Caco-2 (cell line): ENCODE measurements at regions not wholly inside any gene's neighbourhood (a gene's known extent, or its start where the extent isn't known, plus 50 kb on each side); places are given as distances from the start of the nearest gene placed in this dataset.

Experiments
- BruUV-seq: library from RNA; stranded (reverse); fragments of 400-500 nt; replicated peaks from 2 replicates; lab custom pipeline; 2021; lab: Mats Ljungman, UMichigan
- CTCF ChIA-PET: fragments of 300-600 bp; sonication (Branson Sonifier 250); formaldehyde crosslinking; loops from one replicate; lab custom pipeline; 2022; ENCODE audit warnings: antibody characterized with exemption; lab: Charles Lee
- POLR2A ChIA-PET: fragments of 300-600 bp; sonication (Branson Sonifier 250); formaldehyde crosslinking; loops from one replicate; lab custom pipeline; 2022; ENCODE audit warnings: antibody characterized with exemption; lab: Charles Lee
- DNase-seq, 2 experiments: peaks; one replicate each; pipeline versions ENCODE4 v3.0.0 to v3.0.0-alpha.2; 2020 to 2022
- H3K27me3 ChIP-seq: replicated peaks from 2 replicates; pipeline ENCODE4 v1.6.0; 2011; ENCODE audit warnings: low read length; ENCODE audit not compliant: control insufficient read depth, insufficient read depth
- H3K36me3 ChIP-seq: 2 replicates; pipeline ENCODE4 v1.5.1; 2011; ENCODE audit warnings: low read length; ENCODE audit not compliant: control insufficient read depth, insufficient read depth
- H3K4me1 ChIP-seq: fragments of 250-450 bp; sonication (Bioruptor Pico); 2 replicates; pipeline ENCODE4 v1.5.1; 2020; ENCODE audit warnings: mild to moderate bottlenecking
- H3K4me3 ChIP-seq: 2 replicates; pipeline ENCODE4 v1.5.1; 2011; ENCODE audit warnings: low read depth, mild to moderate bottlenecking, control low read depth, low read length
- H3K9me3 ChIP-seq: fragments of 250-450 bp; sonication (Bioruptor Pico); 2 replicates; pipeline ENCODE4 v1.5.1; 2020; ENCODE audit warnings: mild to moderate bottlenecking, moderate library complexity
- H3K27ac Mint-ChIP-seq: one replicate; pipeline ENCODE4 v1.8.0; 2022; ENCODE audit warnings: mixed read lengths; ENCODE audit not compliant: unreplicated experiment
- H3K27me3 Mint-ChIP-seq: one replicate; pipeline ENCODE4 v1.8.0; 2022; ENCODE audit warnings: mixed read lengths; ENCODE audit not compliant: insufficient read depth, unreplicated experiment
- H3K36me3 Mint-ChIP-seq: one replicate; pipeline ENCODE4 v1.8.0; 2022; ENCODE audit warnings: mild to moderate bottlenecking, mixed read lengths; ENCODE audit not compliant: insufficient read depth, unreplicated experiment
- H3K4me1 Mint-ChIP-seq: one replicate; pipeline ENCODE4 v1.8.0; 2022; ENCODE audit warnings: low read depth, mixed read lengths; ENCODE audit not compliant: unreplicated experiment
- H3K4me3 Mint-ChIP-seq: one replicate; pipeline ENCODE4 v1.8.0; 2022; ENCODE audit warnings: mild to moderate bottlenecking, moderate library complexity, mixed read lengths; ENCODE audit not compliant: unreplicated experiment
- H3K9me3 Mint-ChIP-seq: one replicate; pipeline ENCODE4 v1.8.0; 2022; ENCODE audit warnings: mixed read lengths; ENCODE audit not compliant: unreplicated experiment
- CTCF ChIP-seq, 2 experiments: fragments of 200-600 bp in 1 of 2; IDR thresholded peaks; 1 replicate in 1 of 2; 2 replicates in 1 of 2; pipeline versions ENCODE4 v1.5.1 to v1.8.0; 2011 to 2022; ENCODE audit warnings: antibody characterized with exemption in 1 of 2, control low read depth in 1 of 2, inconsistent platforms in 1 of 2, low read depth in 1 of 2, low read length in 1 of 2, mild to moderate bottlenecking in 1 of 2, moderate library complexity in 1 of 2; ENCODE audit not compliant: insufficient read depth in 1 of 2, severe bottlenecking in 1 of 2, unreplicated experiment in 1 of 2
- intact Hi-C: fragments of 100-400 bp; cut with micrococcal nuclease; formaldehyde crosslinking; loops from one replicate; pipeline ENCODE4 v1.10.0; 2022; ENCODE audit not compliant: unreplicated experiment

GRCh38 chr13:65825039-65825438, 1405.1 kb downstream of the PCDH9 start:
- no peak overlapping the region for H3K4me3 Mint-ChIP-seq
- POLR2A ChIA-PET, result no interaction called here
- intact Hi-C loops, result no loop called here

DNA sequence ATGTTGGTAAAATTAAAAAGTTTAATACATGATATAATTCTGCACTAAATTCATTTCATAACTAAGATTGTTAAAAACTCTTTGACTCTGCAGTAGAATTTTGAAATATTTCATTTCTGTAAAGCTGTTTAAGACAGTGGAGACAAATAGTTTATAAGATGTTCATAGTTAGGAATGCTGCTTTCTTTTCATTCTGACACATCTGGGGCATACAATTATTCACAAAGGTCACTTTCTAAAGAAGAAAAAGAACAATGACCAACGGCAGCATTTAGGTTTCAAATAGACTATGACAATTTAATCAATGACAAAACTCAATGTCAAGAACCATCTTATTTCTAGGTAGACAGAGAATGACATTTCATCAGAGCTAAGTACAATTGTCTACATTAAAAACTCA, 1422.1 kb downstream of the PCDH9 start:
- H3K4me3 Mint-ChIP-seq, result no peak overlapping the region
- ChIA-PET CTCF (no interaction called here), POLR2A (no interaction called here)
- H3K27me3 Mint-ChIP-seq, result no peaks in the 10 kb centered on the region
- no peaks in the 10 kb centered on the region for H3K4me1 ChIP-seq
- H3K27me3 ChIP-seq, result no peaks in the 10 kb centered on the region
- no peaks in the 10 kb centered on the region for H3K9me3 ChIP-seq
- no peak for TF ChIP-seq CTCF (IDR thresholded peaks at IDR 0.05; ENCODE audit: insufficient read depth in 1 of 2, low read depth in 1 of 2, low read length in 1 of 2, severe bottlenecking in 1 of 2, unreplicated experiment in 1 of 2)
- H3K9me3 Mint-ChIP-seq, result no peaks in the 10 kb centered on the region
- no peaks in the 10 kb centered on the region for H3K36me3 Mint-ChIP-seq
- no peaks in the 10 kb centered on the region for H3K36me3 ChIP-seq
- BruUV-seq, result no TSS peak
- no peak for DNase-seq
- intact Hi-C loops, result no loop called here
- no peak overlapping the region for H3K27ac Mint-ChIP-seq
- no peak overlapping the region for H3K4me3 ChIP-seq
- no peaks in the 10 kb centered on the region for H3K4me1 Mint-ChIP-seq

More at GRCh38 chr13:65825039-65825438, 1405.1 kb downstream of the PCDH9 start:
- Histone ChIP-seq H3K9me3 (no peaks in the 10 kb centered on the region), H3K4me3 (no peak overlapping the region), H3K4me1 (no peaks in the 10 kb centered on the region), H3K36me3 (no peaks in the 10 kb centered on the region), H3K27me3 (no peaks in the 10 kb centered on the region)
- Mint-ChIP-seq H3K27me3 (no peaks in the 10 kb centered on the region), H3K4me1 (no peaks in the 10 kb centered on the region), H3K9me3 (no peaks in the 10 kb centered on the region), H3K36me3 (no peaks in the 10 kb centered on the region), H3K27ac (no peak overlapping the region)
- DNase-seq, result no peak
- no TSS peak for BruUV-seq
- CTCF ChIA-PET, result no interaction called here
- no peak for TF ChIP-seq CTCF (IDR thresholded peaks at IDR 0.05; ENCODE audit: insufficient read depth in 1 of 2, low read depth in 1 of 2, low read length in 1 of 2, severe bottlenecking in 1 of 2, unreplicated experiment in 1 of 2)

- Mint-ChIP-seq H3K27me3 (peaks cover 2% of the 10 kb centered on the region), H3K27ac (no peak overlapping the region)
- no TSS peak for BruUV-seq
These were observed 1426.4 kb downstream of the PCDH9 start for GRCh38 chr13:65803530-65804392.

More at GRCh38 chr13:65803530-65804392, 1426.4 kb downstream of the PCDH9 start:
- H3K9me3 Mint-ChIP-seq, result no peaks in the 10 kb centered on the region
- POLR2A ChIA-PET, result no interaction called here
- no peak for DNase-seq
- H3K4me1 ChIP-seq, result no peaks in the 10 kb centered on the region
- no peak overlapping the region for H3K4me3 ChIP-seq
- no peaks in the 10 kb centered on the region for H3K27me3 ChIP-seq
- no peaks in the 10 kb centered on the region for H3K9me3 ChIP-seq
- no peaks in the 10 kb centered on the region for H3K4me1 Mint-ChIP-seq
- intact Hi-C loops, result no loop called here
- no peaks in the 10 kb centered on the region for H3K36me3 ChIP-seq
- no peak overlapping the region for H3K4me3 Mint-ChIP-seq
- no peaks in the 10 kb centered on the region for H3K36me3 Mint-ChIP-seq
- CTCF ChIA-PET, result no interaction called here
- no peak for TF ChIP-seq CTCF (IDR thresholded peaks at IDR 0.05; ENCODE audit: insufficient read depth in 1 of 2, low read depth in 1 of 2, low read length in 1 of 2, severe bottlenecking in 1 of 2, unreplicated experiment in 1 of 2)
